Liver (tissue), 3 donors: ENCODE measurements at regions not wholly inside any gene's neighbourhood (a gene's known extent, or its start where the extent isn't known, plus 50 kb on each side); places are given as distances from the start of the nearest gene placed in this dataset.

ENCODE experiments used
- CTCF ChIP-seq: fragments of 150-350 bp; IDR thresholded peaks from 2 replicates; pipeline ENCODE4 v1.5.1; 2017; ENCODE audit warnings: improper control_type of control experiment, low read depth, low read length; ENCODE audit not compliant: missing input control
- EGR1 ChIP-seq, 2 donors: IDR thresholded peaks; 2 replicates each; pipeline ENCODE4 v1.6.1; 2016 to 2018; ENCODE audit warnings: antibody characterized with exemption in 2 of 2, low read depth in 2 of 2
- FOXA1 ChIP-seq: IDR thresholded peaks from 2 replicates; pipeline ENCODE4 v1.6.1; 2016; ENCODE audit warnings: antibody characterized with exemption
- GABPA ChIP-seq, 2 donors: IDR thresholded peaks in 1 of 2; conservative IDR thresholded peaks in 1 of 2; 2 replicates each; pipeline ENCODE4 v1.6.1; 2016; ENCODE audit warnings: antibody characterized with exemption in 2 of 2, mild to moderate bottlenecking in 1 of 2, moderate library complexity in 1 of 2
- JUND ChIP-seq, 2 donors: IDR thresholded peaks; 2 replicates each; pipeline ENCODE4 v1.6.1; 2016; ENCODE audit warnings: antibody characterized with exemption in 2 of 2
- REST ChIP-seq: IDR thresholded peaks from 2 replicates; pipeline ENCODE4 v1.6.1; 2016; ENCODE audit warnings: antibody characterized with exemption, mild to moderate bottlenecking
- RXRA ChIP-seq, 2 donors: IDR thresholded peaks; 2 replicates each; pipeline ENCODE4 v1.6.1; 2017 to 2018; ENCODE audit warnings: antibody characterized with exemption in 2 of 2, mild to moderate bottlenecking in 1 of 2
- SP1 ChIP-seq: IDR thresholded peaks from 2 replicates; pipeline ENCODE4 v1.6.1; 2018; ENCODE audit warnings: antibody characterized with exemption, mild to moderate bottlenecking
- TAF1 ChIP-seq: conservative IDR thresholded peaks from 2 replicates; pipeline ENCODE4 v1.6.1; 2016; ENCODE audit warnings: antibody characterized with exemption, mild to moderate bottlenecking
- YY1 ChIP-seq: IDR thresholded peaks from 2 replicates; pipeline ENCODE4 v1.6.1; 2016; ENCODE audit warnings: antibody characterized with exemption, mild to moderate bottlenecking
- ZBTB33 ChIP-seq: IDR thresholded peaks from 2 replicates; pipeline ENCODE4 v1.6.1; 2016; ENCODE audit warnings: antibody characterized with exemption
- donor health status: healthy.
- donor health status: healthy.

GRCh38 chr12:67786086-67786485, 137.5 kb downstream of the DYRK2 start:
- TF ChIP-seq FOXA1 (no peak), TAF1 (no peak), CTCF (no peak), SP1 (no peak), ZBTB33 (no peak), RXRA (IDR thresholded peaks at IDR 0.05) (no peak), GABPA (IDR thresholded peaks at IDR 0.05 in 1 of 2, conservative IDR thresholded peaks at IDR 0.05 in 1 of 2) (no peak), REST (no peak), YY1 (no peak), EGR1 (IDR thresholded peaks at IDR 0.05; ENCODE audit: low read depth in 2 of 2) (no peak), JUND (IDR thresholded peaks at IDR 0.05) (no peak)
